ENCODE measurements at regions not wholly inside any gene's neighbourhood (a gene's known extent, or its start where the extent isn't known, plus 50 kb on each side); places are given as distances from the start of the nearest gene placed in this dataset.

- DNase-seq (ENCODE audit: low read depth): no peak
- no peaks in the 10 kb centered on the region for H3K36me3 ChIP-seq (ENCODE audit: control insufficient read depth, insufficient read depth, low read length)
- TF ChIP-seq CTCF (IDR thresholded peaks at IDR 0.05; ENCODE audit: insufficient read depth, low read length, poor library complexity, severe bottlenecking): no peak
- no peaks in the 10 kb centered on the region for H3K27me3 ChIP-seq (ENCODE audit: control insufficient read depth, insufficient read depth, low read length)
- no peak overlapping the region for H3K4me3 ChIP-seq (ENCODE audit: low read depth, low read length)
These were observed 572.3 kb downstream of the IRS1 start for GRCh38 chr2:226227341-226227740.

GRCh38 chr2:226223704-226224103 lies 575.9 kb downstream of the IRS1 start:
- H3K27me3 ChIP-seq (ENCODE audit: control insufficient read depth, insufficient read depth, low read length): no peaks in the 10 kb centered on the region
- no peak for TF ChIP-seq CTCF (IDR thresholded peaks at IDR 0.05; ENCODE audit: insufficient read depth, low read length, poor library complexity, severe bottlenecking)
- no peak for DNase-seq (ENCODE audit: low read depth)
- H3K4me3 ChIP-seq (ENCODE audit: low read depth, low read length): no peak overlapping the region
- H3K36me3 ChIP-seq (ENCODE audit: control insufficient read depth, insufficient read depth, low read length): no peaks in the 10 kb centered on the region

- no peak overlapping the region for H3K4me3 ChIP-seq (ENCODE audit: low read depth, low read length)
- no peak for DNase-seq (ENCODE audit: low read depth)
- TF ChIP-seq CTCF (IDR thresholded peaks at IDR 0.05; ENCODE audit: insufficient read depth, low read length, poor library complexity, severe bottlenecking): no peak
These were observed 579.1 kb downstream of the IRS1 start for GRCh38 chr2:226220511-226220910.

GRCh38 chr2:226217191-226217590 lies 582.4 kb downstream of the IRS1 start:
- DNase-seq (ENCODE audit: low read depth): no peak
- H3K36me3 ChIP-seq (ENCODE audit: control insufficient read depth, insufficient read depth, low read length): no peaks in the 10 kb centered on the region
- no peaks in the 10 kb centered on the region for H3K27me3 ChIP-seq (ENCODE audit: control insufficient read depth, insufficient read depth, low read length)
- H3K4me3 ChIP-seq (ENCODE audit: low read depth, low read length): no peak overlapping the region
- TF ChIP-seq CTCF (IDR thresholded peaks at IDR 0.05; ENCODE audit: insufficient read depth, low read length, poor library complexity, severe bottlenecking): no peak

More at GRCh38 chr2:226220511-226220910, 579.1 kb downstream of the IRS1 start:
- Histone ChIP-seq H3K27me3 (ENCODE audit: control insufficient read depth, insufficient read depth, low read length) (no peaks in the 10 kb centered on the region), H3K36me3 (ENCODE audit: control insufficient read depth, insufficient read depth, low read length) (no peaks in the 10 kb centered on the region)

GRCh38 chr2:226216575-226216974 lies 583.0 kb downstream of the IRS1 start:
- no peak for TF ChIP-seq CTCF (IDR thresholded peaks at IDR 0.05; ENCODE audit: insufficient read depth, low read length, poor library complexity, severe bottlenecking)
- no peak overlapping the region for H3K4me3 ChIP-seq (ENCODE audit: low read depth, low read length)
- no peaks in the 10 kb centered on the region for H3K36me3 ChIP-seq (ENCODE audit: control insufficient read depth, insufficient read depth, low read length)
- DNase-seq (ENCODE audit: low read depth): no peak
- H3K27me3 ChIP-seq (ENCODE audit: control insufficient read depth, insufficient read depth, low read length): no peaks in the 10 kb centered on the region

- no peaks in the 10 kb centered on the region for H3K36me3 ChIP-seq (ENCODE audit: control insufficient read depth, insufficient read depth, low read length)
- peak; percentile 72 for TF ChIP-seq CTCF (IDR thresholded peaks at IDR 0.05; ENCODE audit: insufficient read depth, low read length, poor library complexity, severe bottlenecking)
- no peak overlapping the region for H3K4me3 ChIP-seq (ENCODE audit: low read depth, low read length)
- no peak for DNase-seq (ENCODE audit: low read depth)
- no peaks in the 10 kb centered on the region for H3K27me3 ChIP-seq (ENCODE audit: control insufficient read depth, insufficient read depth, low read length)
These were observed 583.6 kb downstream of the IRS1 start for GRCh38 chr2:226215902-226216503.

All from kidney epithelial cell (primary cell).